ENCODE measurements at regions not wholly inside any gene's neighbourhood (a gene's known extent, or its start where the extent isn't known, plus 50 kb on each side); places are given as distances from the start of the nearest gene placed in this dataset.

DNA sequence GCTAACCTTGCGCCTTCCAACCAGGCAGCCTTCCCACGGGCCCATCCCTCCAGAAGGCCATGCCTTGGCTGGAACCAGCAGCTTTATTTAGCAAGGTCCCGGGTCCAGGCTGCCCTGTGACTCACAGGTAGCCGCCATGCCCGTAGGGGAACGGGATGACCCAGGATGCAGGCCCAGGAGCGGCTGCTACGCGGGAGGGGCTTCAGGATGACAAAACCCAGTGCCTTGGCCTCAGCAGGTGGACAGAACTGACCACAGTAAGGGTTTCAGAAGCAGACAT, 63.3 kb downstream of the RTP5 start:
- TF ChIP-seq, protein P1, sequence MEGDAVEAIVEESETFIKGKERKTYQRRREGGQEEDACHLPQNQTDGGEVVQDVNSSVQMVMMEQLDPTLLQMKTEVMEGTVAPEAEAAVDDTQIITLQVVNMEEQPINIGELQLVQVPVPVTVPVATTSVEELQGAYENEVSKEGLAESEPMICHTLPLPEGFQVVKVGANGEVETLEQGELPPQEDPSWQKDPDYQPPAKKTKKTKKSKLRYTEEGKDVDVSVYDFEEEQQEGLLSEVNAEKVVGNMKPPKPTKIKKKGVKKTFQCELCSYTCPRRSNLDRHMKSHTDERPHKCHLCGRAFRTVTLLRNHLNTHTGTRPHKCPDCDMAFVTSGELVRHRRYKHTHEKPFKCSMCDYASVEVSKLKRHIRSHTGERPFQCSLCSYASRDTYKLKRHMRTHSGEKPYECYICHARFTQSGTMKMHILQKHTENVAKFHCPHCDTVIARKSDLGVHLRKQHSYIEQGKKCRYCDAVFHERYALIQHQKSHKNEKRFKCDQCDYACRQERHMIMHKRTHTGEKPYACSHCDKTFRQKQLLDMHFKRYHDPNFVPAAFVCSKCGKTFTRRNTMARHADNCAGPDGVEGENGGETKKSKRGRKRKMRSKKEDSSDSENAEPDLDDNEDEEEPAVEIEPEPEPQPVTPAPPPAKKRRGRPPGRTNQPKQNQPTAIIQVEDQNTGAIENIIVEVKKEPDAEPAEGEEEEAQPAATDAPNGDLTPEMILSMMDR (IDR thresholded peaks at IDR 0.05; ENCODE audit: insufficient read depth, low read length): no peak
- no peak for TF ChIP-seq POLR2AphosphoS5 (IDR thresholded peaks at IDR 0.05; ENCODE audit: low read depth)
